Activated T-helper 17 cell treated with anti-CD3 and anti-CD28 coated beads, Interleukin-2, amount 50 U/mL, for 72 hours (primary cell): ENCODE measurements at regions not wholly inside any gene's neighbourhood (a gene's known extent, or its start where the extent isn't known, plus 50 kb on each side); places are given as distances from the start of the nearest gene placed in this dataset.

Experiments used
- ATAC-seq: fragments of 150-1000 bp; cut with Tn5 transposase; replicated peaks from 2 replicates; pipeline ENCODE4 v1.10.0; 2021; ENCODE audit warnings: mild to moderate bottlenecking, moderate library complexity
- H3K27ac Mint-ChIP-seq: one replicate; pipeline ENCODE4 v1.8.0; 2022; ENCODE audit warnings: mixed read lengths
- H3K27me3 Mint-ChIP-seq: one replicate; pipeline ENCODE4 v1.8.0; 2022; ENCODE audit warnings: mixed read lengths
- H3K36me3 Mint-ChIP-seq: one replicate; pipeline ENCODE4 v1.8.0; 2022; ENCODE audit warnings: low read depth, mild to moderate bottlenecking, mixed read lengths
- H3K4me1 Mint-ChIP-seq: one replicate; pipeline ENCODE4 v1.8.0; 2022; ENCODE audit warnings: mixed read lengths
- H3K4me3 Mint-ChIP-seq: one replicate; pipeline ENCODE4 v1.8.0; 2022; ENCODE audit warnings: mild to moderate bottlenecking, mixed read lengths
- H3K9me3 Mint-ChIP-seq: one replicate; pipeline ENCODE4 v1.8.0; 2022; ENCODE audit warnings: mixed read lengths

DNA sequence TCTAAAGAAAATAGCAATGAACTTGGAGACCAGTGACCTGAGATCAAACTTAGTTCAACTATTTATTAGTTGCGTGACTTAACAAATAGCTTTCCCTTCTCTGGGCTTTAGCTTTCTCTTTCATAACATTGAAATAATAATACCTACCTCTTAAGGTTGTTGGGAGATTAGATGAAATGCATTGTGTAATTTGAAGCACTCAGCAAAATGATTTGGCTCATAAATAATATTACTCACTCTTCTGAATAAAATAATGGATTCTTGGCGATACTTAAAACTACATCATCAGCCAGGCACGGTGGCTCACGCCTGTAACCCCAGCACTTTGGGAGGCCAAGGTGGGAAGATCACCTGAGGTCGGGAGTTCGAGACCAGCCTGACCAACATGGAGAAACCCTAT, 556.2 kb upstream of the JARID2 start:
- no peak overlapping the region for H3K27ac Mint-ChIP-seq
- ATAC-seq = no peak
- no peaks in the 10 kb centered on the region for H3K27me3 Mint-ChIP-seq
- H3K4me3 Mint-ChIP-seq = no peak overlapping the region
- H3K36me3 Mint-ChIP-seq = no peaks in the 10 kb centered on the region
- H3K9me3 Mint-ChIP-seq = no peaks in the 10 kb centered on the region
- H3K4me1 Mint-ChIP-seq = no peaks in the 10 kb centered on the region

DNA sequence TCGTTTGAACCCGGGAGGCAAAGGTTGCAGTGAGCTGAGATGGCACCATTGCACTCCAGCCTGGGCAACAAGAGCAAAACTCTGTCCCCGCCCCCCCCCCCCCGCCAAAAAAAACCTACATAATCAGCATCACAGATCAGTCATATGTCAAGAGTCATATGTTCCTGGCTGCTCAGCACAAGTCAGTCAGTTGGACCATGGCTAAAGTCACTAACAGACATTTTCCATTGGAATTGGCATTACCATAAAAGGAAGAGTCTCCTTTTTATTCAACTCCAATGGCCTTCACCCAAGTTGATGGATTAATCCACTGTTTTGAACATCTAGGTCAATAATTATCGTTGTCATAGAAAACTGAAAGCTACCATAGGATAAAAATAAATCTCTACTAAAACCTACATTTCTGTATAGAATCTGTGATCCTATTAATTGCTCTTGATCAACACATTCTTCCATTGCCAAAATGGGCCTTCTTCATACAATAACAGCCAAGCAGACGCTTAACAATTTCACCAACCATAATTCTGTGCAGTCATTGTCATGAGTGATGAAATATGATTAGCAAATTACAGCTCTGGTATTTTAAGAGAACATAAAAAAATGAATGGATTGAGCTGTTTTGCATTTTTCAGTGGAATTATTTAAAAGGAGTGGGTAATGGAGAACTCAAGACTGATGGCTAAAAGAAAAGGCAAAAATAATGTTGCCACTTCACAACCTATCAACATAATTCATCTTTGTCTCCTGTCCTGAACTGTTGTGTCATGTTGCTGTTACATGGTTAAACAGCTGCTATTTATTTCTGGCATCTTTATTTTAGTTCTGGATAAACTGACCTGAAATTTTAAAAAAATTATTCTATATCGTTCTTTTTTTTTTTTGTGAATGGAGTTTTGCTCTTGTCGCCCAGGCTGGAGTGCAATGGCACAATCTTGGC, 555.5 kb upstream of the JARID2 start:
- H3K27ac Mint-ChIP-seq = no peak overlapping the region
- H3K36me3 Mint-ChIP-seq = no peaks in the 10 kb centered on the region
- H3K9me3 Mint-ChIP-seq = no peaks in the 10 kb centered on the region
- H3K4me3 Mint-ChIP-seq = no peak overlapping the region
- no peaks in the 10 kb centered on the region for H3K27me3 Mint-ChIP-seq
- ATAC-seq = no peak
- H3K4me1 Mint-ChIP-seq = no peaks in the 10 kb centered on the region

DNA sequence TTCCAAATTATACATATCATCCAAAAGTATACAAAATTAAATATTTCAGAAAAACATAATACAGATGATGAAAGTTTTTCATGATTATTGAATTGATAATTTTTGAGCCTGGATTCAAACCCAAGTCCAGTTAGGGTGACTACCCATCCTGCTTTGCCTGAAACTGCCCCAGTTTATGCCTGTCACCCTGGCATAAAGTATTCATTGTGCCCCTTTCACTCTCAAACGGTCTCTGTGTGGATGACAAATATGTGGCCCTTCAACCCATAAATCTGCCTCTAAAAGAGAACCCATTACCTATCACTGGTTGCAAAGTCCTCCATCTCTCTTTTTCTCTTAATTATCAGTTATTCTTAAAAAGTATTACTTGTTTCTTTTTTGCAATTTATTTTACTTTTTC, 553.7 kb upstream of the JARID2 start:
- H3K36me3 Mint-ChIP-seq = no peaks in the 10 kb centered on the region
- H3K4me1 Mint-ChIP-seq = no peaks in the 10 kb centered on the region
- H3K9me3 Mint-ChIP-seq = no peaks in the 10 kb centered on the region
- no peak overlapping the region for H3K4me3 Mint-ChIP-seq
- no peak overlapping the region for H3K27ac Mint-ChIP-seq
- ATAC-seq = no peak
- no peaks in the 10 kb centered on the region for H3K27me3 Mint-ChIP-seq

DNA sequence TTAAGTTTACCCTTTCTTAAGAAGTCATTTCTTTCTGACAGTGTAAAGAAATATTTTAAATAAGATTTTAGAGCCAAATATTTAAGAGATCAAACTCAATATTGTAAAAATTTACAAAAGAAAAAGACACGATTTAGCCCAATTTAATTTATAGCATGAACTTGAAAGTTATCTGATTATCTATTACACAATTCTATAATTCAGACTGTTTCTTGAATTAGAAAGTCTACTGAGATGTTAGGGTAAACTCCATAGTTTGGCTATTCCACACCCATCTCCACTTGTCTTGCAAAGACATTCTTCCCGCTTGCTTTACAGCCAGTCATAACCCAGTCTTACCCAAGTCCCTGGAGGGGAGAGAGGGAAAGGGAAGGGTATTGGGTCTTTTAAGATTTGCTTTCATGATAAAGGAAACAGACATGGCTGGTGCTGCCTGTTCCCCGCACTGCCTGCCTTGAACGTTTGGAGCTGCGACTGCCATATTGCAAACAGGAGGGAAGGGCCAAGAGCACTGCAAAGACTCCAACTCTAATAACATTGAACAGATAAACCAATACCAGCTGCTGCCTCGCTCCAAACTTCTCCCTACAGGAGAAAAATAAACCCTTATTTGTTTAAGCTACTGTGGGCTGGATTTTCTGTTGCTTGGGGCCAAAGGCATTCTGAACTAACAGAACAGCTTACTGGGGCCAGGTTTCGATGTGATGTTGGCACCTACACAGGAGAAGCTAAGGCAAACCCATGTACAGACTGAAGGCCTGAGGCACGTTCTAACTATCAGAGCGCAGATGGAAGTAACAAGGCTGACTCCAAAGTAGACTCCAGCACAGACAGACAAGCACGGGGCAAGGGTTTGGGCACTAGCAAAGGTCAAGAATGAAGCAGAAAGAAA, 552.3 kb upstream of the JARID2 start:
- H3K4me1 Mint-ChIP-seq = no peaks in the 10 kb centered on the region
- ATAC-seq = no peak

DNA sequence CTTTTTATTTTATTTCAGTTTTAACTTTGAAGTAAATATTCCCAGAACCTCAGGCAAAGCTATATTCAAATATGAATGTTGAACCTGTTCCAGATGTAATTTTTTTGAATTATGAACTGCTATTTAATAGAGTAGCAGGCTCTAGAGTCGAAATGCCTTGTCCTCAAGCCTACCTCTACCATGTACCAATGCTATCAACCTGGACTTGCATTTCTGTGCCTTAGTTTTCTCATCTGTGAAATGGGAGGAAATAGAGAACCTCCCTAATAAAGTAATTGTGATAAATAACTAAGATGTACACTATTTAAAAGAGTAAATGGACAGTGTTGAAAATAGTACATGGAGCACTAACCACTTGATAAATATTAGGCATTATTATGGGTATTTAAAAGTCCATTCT, 551.6 kb upstream of the JARID2 start:
- Mint-ChIP-seq H3K4me1 (no peaks in the 10 kb centered on the region), H3K27ac (no peak overlapping the region), H3K9me3 (no peaks in the 10 kb centered on the region), H3K36me3 (no peaks in the 10 kb centered on the region), H3K4me3 (no peak overlapping the region), H3K27me3 (no peaks in the 10 kb centered on the region)
- no peak for ATAC-seq

More for the DNA sequence above, 552.3 kb upstream of the JARID2 start:
- no peak overlapping the region for H3K4me3 Mint-ChIP-seq
- no peaks in the 10 kb centered on the region for H3K9me3 Mint-ChIP-seq
- no peak overlapping the region for H3K27ac Mint-ChIP-seq
- no peaks in the 10 kb centered on the region for H3K36me3 Mint-ChIP-seq
- no peaks in the 10 kb centered on the region for H3K27me3 Mint-ChIP-seq

DNA sequence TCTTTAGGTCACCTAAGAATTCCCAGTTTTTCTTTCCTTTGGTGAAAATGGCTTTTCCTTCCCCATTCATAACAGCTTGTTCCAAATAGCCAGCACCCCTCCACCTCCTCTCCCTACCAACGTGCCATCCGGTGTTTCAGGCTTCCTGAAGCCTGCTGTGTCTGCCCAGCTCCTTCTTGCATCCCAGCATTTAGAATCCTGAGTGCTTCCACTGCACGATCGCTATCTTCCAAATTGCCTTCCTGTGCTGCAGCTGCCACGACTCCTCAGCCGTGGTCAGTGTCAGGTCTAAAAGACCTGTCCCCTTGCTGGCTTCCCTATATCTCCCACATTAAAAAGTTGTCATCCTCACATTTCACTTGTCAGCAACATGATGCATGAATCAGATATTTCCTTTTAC, 550.3 kb upstream of the JARID2 start:
- H3K9me3 Mint-ChIP-seq = peaks cover 5% of the 10 kb centered on the region
- no peak overlapping the region for H3K4me3 Mint-ChIP-seq
- no peak overlapping the region for H3K27ac Mint-ChIP-seq
- no peak for ATAC-seq
- H3K4me1 Mint-ChIP-seq = peaks cover 4% of the 10 kb centered on the region
- H3K27me3 Mint-ChIP-seq = no peaks in the 10 kb centered on the region
- H3K36me3 Mint-ChIP-seq = no peaks in the 10 kb centered on the region

DNA sequence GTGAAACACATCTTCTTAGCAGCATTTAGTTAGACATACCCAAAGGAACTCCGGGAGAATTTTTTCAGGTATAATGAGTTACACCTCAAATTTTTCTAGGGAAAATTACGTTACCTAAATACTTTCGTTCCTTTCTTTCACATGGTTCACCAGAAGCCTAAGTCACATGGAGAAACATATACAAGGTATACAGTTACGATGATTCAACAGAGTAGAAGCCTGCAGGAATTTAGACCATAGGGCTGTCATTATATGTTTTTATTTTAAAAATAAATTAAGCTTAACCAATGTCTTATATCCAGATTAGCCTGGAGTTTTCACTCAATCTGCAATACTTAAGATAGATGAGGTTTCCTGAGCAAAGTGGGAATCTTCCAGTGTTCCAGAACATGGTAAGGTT, 549.5 kb upstream of the JARID2 start:
- Mint-ChIP-seq H3K9me3 (peaks cover 5% of the 10 kb centered on the region), H3K4me3 (no peak overlapping the region), H3K27me3 (no peaks in the 10 kb centered on the region), H3K27ac (no peak overlapping the region), H3K4me1 (peaks cover 4% of the 10 kb centered on the region), H3K36me3 (no peaks in the 10 kb centered on the region)
- ATAC-seq = no peak

DNA sequence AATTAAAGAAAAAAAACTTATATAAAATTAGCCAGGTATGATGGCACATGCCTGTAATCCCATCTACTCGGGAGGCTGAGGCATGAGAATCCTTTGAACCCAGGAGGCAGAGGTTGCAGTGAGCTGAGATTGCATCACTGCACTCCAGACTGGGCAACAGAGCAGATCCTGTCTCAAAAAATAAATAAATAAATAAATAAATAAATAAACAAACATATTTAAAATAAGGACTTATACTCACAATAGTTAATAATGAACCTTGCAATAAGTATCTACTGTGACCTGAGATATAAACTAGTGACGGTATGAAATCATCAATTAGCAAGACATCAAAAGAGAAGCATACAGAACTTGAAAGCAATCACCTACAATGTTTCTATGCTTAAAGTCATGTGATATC, 548.4 kb upstream of the JARID2 start:
- no peak overlapping the region for H3K4me3 Mint-ChIP-seq
- no peak for ATAC-seq
- H3K36me3 Mint-ChIP-seq = no peaks in the 10 kb centered on the region
- H3K27me3 Mint-ChIP-seq = no peaks in the 10 kb centered on the region
- peaks cover 4% of the 10 kb centered on the region for H3K4me1 Mint-ChIP-seq
- H3K9me3 Mint-ChIP-seq = peaks cover 5% of the 10 kb centered on the region
- H3K27ac Mint-ChIP-seq = no peak overlapping the region

DNA sequence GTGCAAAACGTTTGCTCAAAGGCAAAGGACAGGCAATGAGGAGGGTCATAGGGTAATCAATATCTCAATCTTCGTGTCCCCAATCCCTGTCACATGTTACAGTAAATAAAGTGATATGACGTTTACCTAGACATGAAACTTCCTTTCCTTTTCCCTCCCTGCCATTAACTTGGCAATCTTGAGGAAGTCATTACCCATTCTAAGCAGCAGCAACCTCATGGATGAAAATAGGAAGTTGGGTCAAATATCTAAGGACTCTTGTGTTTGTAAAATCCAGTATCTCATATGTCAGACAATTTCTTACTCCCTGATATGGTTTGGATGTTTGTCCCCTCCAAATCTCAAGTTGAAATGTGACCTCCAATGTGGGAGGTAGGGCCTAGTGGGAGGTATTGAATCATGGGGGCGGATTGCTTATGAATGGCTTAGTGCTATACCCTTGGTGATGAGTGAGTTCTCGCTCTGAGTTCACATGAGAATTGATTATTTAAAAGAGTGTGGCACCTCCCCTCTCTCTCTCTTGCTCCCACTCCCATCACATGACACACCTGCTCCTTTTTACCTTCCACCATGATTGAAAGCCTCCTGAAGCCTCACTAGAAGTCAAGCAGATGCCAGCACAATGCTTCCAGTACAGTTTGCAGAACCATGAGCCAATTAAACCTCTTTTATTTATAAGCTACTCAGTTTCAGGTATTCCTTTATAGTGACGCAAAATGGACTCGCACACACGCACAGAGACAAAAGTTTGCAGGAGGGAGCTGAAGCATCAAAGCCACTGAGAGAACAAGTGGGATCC, 545.9 kb upstream of the JARID2 start:
- peaks cover 5% of the 10 kb centered on the region for H3K9me3 Mint-ChIP-seq
- no peak for ATAC-seq
- H3K4me3 Mint-ChIP-seq = no peak overlapping the region
- H3K27me3 Mint-ChIP-seq = no peaks in the 10 kb centered on the region
- H3K4me1 Mint-ChIP-seq = peaks cover 6% of the 10 kb centered on the region
- peak overlapping the region; percentile 46 for H3K27ac Mint-ChIP-seq
- no peaks in the 10 kb centered on the region for H3K36me3 Mint-ChIP-seq

DNA sequence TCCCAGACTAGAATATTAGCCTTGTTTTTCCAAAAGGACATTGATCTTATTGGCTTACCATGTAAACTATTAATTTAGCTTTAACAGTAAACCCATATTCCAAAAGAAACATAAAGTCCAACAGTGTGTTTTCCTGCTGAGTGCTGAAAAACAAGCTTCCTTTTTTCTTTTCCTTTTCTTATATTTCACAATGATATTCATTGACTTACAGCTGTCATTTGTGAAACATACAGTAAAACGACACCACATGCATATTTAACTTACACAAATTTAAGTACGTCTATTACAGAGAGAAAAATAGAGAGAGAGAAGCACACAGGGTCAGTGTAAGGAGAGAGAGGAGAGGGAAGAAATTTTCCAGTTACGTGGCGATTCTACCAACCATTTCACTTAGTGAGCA, 543.9 kb upstream of the JARID2 start:
- H3K36me3 Mint-ChIP-seq = no peaks in the 10 kb centered on the region
- peaks cover 5% of the 10 kb centered on the region for H3K9me3 Mint-ChIP-seq
- H3K27ac Mint-ChIP-seq = no peak overlapping the region
- peaks cover 17% of the 10 kb centered on the region for H3K4me1 Mint-ChIP-seq
- no peak for ATAC-seq
- no peak overlapping the region for H3K4me3 Mint-ChIP-seq
- no peaks in the 10 kb centered on the region for H3K27me3 Mint-ChIP-seq

DNA sequence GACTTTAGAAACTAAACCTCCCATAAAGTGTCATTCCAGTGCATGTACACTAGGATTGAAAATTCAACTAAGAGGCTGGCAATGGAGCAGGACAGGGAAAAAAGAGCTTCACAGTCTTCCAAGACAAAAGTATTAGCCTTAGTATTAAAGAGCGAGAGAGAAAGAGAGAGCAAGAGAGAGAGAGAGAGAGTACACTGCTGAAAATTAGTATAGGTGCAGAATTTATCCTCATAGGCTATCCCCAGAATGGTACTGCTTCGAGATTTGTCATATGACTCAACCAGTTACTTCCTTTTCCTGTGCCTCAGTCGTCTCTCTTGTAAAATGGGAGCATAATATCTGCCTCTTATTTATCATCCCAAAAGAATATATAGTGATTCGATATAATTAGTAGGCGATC, 543.2 kb upstream of the JARID2 start:
- H3K9me3 Mint-ChIP-seq = peaks cover 5% of the 10 kb centered on the region
- H3K36me3 Mint-ChIP-seq = no peaks in the 10 kb centered on the region
- H3K4me3 Mint-ChIP-seq = no peak overlapping the region
- no peak overlapping the region for H3K27ac Mint-ChIP-seq
- H3K4me1 Mint-ChIP-seq = peaks cover 24% of the 10 kb centered on the region
- no peak for ATAC-seq
- H3K27me3 Mint-ChIP-seq = no peaks in the 10 kb centered on the region

DNA sequence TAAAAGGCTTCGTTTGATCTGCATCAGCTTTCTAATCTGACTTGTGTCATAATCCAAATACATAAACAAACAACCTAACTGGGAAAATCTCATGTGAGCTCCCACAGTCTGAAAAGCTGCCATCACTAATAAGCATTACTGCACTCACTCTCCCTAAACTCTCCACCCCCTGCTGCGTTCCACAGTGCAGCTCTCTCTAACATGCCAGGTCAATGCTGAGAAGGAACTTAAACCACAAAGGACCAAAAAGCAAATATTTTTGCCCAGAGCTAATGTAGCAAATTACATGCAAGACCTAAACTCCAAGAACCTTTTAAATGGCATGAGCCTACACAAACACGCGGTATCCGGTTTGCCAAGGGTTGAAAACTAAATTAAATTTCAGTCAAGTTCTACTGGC, 542.3 kb upstream of the JARID2 start:
- Mint-ChIP-seq H3K27me3 (no peaks in the 10 kb centered on the region), H3K9me3 (peaks cover 5% of the 10 kb centered on the region), H3K4me3 (no peak overlapping the region), H3K4me1 (peaks cover 30% of the 10 kb centered on the region), H3K36me3 (no peaks in the 10 kb centered on the region), H3K27ac (no peak overlapping the region)
- ATAC-seq = no peak

DNA sequence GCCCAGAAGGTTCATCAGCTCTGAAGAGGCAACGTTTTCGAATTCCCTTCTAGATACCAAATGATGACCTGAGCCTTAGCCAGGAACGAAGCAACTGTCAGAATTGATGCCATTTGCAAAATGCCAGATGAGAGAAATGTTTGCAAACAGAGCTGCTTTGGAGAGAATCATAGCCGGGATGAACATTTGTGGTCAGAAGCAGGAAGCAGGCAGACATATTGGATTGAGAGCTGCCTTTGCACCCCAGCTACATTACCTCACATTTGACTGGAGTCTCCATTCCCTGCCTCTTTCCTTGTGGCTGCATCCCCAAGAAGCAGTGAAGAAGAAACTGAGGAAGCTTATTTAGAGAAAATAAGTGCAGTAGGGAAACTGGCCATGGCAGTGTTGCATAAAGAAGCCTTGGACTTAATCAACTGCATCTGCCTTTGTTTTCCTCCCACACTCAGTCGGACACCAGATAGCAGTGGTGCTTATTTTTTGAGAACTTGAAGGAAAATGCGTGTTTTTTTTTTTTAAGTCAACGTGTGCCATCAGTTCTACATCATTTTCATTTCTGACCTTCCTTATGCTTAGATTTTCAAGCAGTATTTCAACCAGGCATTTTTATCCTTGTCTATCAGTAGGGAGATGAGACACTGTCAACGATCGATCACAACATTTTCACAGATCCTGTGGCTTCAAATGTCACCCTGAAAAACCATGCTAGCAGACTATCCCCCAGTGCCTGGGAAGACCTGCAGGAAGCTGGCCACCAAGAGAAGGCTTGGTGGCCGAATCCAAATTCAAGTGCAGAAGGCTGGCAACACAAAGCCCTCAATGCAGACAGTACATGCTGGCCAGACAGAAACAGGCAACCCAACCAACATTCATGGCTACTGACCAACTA, 541.2 kb upstream of the JARID2 start:
- H3K4me1 Mint-ChIP-seq = peaks cover 30% of the 10 kb centered on the region
- peak overlapping the region; percentile 70 for H3K4me3 Mint-ChIP-seq
- ATAC-seq = no peak
- H3K9me3 Mint-ChIP-seq = peaks cover 5% of the 10 kb centered on the region
- H3K27me3 Mint-ChIP-seq = no peaks in the 10 kb centered on the region
- no peaks in the 10 kb centered on the region for H3K36me3 Mint-ChIP-seq
- peak overlapping the region; percentile 96 for H3K27ac Mint-ChIP-seq
